ENCODE measurements at regions not wholly inside any gene's neighbourhood (a gene's known extent, or its start where the extent isn't known, plus 50 kb on each side); places are given as distances from the start of the nearest gene placed in this dataset.

DNA sequence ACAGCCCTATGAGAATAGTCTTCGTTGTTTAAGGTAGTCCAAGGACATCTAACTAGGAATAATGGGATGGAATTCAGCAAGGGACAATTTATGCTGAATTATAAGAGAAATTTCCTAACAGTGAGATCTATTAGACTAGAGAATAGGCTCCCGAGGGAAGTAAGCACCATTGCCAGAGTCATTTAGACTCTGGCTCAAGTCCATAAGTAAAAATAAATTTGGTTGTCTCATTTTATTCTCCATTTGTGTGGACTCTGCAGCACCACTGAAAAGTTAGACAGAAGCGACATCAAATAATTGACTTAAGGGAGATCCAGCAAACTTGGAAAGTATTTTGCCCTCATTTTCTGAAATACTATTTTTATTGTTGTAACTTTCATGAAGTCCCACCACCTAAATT, 129.3 kb upstream of the SMIM21 start:
- DNase-seq: no peak

DNA sequence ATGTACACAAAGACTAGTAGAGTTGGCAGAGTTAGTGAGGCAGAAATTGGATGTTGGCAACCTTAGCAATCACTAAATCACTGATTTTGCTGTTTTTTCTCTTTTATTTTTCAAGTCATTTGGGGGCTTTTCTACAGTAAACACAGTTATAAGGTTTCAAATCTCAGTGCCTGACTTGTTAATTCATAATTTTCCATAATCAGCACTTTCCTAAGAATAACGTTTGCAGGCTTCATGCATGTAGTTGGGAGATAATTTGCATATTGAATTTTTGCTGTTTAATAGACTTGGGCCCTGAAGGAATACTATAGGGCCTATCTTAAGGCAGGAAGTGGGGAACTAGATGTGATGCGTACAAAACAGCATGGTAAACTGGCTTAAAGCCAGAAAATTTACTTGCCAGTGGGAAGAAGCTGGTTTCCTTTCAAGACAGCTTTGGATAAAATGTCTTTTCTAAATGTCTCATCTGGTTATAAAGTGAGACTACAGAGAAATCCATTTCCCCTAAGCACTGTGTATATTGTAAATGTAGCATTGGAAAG, 127.2 kb upstream of the SMIM21 start:
- peak; percentile 44 for DNase-seq

DNA sequence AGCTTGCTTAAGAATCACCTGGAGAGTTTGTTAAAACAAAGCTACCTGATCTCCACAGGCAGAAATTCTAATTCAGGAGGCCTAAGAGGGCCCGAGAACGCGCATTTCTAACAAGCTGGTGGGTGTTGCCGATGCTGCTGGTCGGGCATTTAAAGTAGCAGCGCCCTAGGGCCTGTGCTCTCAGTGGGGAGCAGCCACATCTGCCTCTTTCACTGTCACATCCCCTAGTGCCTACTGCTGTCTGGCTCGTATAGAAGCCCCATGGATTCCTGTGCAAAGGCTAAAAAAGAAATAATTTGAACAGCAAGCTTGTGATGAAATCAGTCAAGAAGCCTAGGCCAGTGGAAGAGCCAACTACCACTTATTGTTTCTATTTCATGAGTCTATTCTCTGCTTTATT, 126.7 kb upstream of the SMIM21 start:
- peak; percentile 74 for DNase-seq

DNA sequence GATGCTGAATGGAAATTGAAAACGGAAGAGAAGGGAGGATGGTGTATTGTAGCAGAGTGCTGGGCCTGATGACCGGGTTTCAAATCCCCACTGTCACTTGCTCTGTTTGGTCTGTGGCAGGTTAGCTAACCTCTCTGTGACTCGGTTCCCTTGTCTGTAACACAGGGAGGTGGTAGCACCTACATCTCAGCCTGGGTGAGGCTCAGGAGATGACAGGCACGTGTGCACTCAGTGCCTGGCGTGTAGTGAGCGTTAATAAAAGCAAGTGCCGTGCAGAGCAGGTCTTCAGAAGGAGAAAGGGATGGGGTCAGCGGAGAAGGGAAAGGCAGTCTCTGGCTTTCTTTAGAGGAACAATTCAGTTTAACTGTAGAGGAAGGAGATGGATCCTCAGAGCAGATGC, 125.5 kb upstream of the SMIM21 start:
- no peak for DNase-seq

DNA sequence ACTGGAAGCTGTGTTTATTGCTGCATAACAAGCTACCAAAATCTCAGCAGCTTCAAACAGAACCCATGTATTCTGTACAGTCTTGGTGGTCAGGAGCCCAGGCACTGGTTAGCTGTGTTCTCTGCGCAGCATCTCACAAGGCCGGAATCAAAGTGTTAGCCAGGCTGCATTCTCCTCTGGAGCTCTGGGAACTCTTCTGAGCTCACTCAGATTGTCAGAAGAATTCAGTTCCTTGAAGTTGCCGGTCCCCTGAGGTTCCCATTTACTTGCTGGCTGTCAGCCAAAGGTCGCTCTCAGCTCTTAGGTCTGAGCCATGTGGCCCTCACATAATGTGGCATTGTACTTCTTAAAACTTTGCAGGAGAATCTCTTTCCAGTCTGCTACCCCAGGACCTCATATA, 123.6 kb upstream of the SMIM21 start:
- DNase-seq: peak; percentile 39

DNA sequence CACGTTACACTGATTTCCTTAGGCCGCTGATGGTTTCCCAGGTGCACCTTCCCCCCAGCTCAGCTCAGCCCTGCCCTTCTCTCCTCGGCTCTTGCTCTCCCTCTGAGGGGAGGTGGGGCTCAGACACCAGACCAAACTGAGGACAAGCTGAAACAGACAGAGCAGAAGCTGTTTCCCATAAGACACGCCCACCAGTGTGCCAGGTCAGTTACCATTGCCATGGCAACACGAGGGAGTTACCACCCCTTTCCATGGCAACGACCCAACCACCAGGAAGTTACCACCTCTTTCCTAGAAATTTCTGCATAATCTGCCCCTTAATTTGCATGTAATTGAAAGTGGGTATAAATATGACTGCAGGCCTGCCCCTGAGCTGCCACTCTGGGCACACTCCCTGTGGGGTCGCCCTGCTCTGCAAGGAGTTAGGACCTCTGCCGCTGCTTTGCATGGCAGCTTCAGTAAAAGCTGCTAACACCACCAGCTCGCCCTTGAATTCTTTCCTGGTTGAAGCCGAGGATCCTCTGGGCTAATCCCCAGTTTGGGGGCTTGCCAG, 120.9 kb upstream of the SMIM21 start:
- DNase-seq: peak; percentile 94

DNA sequence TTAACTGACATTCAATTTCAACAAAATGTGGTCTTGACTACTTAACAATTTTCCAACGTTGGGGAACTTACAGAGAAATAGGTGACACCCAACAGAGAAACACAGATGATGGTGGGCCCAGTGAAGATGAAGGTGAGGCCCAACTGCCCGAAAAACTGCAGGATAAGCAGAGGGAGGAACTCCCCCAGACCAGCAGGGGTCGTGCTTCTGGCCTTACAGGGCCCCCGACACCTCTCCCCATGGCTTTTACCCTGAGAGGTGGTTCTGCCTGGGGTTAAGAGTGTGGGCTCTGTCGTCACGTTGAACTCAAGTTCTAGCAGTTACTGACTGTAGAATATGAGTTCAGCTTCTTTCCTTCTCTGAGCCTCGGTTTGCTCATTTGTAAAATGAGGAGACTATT, 119.5 kb upstream of the SMIM21 start:
- peak; percentile 19 for DNase-seq

DNA sequence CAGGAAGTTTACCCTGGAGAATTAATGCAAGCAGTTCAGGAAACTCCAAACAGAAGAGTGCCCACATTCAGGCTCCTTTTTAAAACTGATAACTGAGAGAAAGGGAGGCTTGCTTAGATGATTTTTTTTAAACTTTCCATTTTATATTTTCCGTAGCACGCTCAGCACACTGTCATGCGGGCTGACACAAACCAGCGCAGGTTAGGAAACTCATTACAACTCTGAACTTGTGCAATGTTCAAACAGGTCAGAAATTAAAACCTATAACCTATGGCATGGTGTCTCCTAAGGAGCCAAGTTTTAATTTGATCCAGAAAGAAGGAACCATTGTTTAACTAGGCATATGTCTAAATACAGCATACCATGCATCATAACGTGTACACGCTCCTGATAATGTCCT, 117.7 kb upstream of the SMIM21 start:
- DNase-seq: no peak

DNA sequence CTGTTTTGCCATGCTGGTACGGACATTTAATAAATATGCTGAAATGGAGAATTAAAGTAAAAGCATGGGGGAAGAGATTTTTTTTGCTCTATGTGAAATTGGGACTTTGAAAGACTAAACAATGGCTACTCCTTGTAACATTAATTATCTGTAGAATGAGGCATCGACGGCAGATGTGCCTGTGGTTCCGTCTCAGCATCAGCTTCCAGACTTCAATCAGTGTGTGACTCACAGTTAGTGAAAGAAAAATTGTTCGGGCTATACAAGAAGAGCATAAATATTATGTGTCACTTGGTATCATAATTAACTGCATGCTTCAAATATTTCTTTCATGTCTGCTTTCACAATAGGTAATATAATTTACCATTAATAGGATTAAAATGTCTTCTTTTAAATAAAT, 117.0 kb upstream of the SMIM21 start:
- DNase-seq: peak; percentile 68

DNA sequence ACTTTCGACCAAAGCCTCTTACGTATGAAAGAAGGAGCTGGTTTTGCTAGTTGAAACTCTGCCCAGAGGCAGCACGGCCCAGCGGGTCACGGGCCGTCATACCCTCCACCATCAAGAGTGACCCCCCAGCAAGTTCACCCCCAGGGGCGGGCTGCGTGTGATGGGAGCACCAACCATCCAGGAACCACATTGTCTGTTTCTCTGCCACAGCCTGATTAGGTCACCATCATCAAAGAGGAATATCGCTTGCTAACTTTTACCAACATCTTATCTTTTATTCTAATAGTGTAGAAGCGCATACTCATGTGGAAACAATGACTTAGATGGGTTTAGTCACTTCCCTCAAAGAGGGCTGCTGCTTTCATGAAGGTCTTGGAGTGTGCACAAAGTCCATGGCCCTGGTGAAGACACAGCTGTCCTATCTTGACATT, 116.6 kb upstream of the SMIM21 start:
- DNase-seq: no peak

DNA sequence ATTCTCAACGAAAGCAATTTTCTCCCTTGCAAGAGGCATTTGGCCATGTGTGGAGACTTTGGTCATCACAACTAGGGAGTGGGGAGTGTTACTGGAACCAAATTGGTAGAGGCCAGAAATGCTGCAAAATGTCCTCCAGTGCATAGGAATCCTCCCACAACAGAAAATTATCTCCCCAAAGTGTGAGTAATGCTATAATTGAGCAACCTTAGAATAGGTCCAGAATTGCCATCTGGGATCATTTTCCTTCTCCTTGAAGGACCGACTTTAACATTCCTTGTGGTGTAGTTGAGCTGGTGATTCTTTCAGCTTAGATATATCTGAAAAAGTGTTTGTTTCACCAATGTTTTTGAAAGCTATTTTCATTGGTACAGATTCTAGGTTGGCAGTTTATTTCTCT, 111.2 kb upstream of the SMIM21 start:
- no peak for DNase-seq

DNA sequence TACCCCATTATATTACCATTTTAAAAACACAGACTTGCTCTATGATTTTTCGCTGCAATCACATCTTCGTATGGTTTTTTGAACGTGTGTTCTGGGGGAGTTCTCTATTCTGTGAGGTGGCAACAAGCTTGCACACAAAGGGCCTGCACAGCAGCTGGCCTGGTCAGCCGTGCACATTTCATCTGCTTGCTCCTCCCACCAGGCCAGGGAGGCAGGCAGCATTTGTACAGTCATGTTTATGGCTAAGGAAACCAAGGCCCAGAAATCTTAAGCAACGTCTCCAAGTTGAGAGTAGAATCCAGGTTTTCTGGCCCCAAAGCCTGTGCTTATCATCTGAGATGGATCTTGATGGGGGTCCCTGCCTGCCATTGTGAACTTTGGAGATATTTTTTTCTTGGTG, 106.4 kb upstream of the SMIM21 start:
- DNase-seq: no peak

DNA sequence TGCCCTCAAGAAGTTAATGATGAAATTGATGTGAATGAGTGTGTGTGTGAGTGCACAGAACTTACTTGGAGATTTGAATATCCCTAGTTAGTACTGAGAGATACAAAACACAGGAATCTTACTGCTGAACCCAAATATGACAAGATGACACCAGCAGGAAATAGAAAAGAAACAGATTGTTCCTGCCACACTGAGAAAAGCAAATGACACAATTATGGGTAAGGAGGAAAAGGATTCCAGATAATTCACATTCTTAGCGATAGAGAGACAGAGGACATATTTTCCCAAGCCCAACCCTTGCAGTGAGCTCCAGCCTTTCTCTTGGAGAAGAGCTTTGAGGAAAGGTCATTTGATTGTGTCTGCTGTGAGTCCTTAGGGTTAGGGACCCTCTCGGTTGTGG, 105.7 kb upstream of the SMIM21 start:
- DNase-seq: no peak

DNA sequence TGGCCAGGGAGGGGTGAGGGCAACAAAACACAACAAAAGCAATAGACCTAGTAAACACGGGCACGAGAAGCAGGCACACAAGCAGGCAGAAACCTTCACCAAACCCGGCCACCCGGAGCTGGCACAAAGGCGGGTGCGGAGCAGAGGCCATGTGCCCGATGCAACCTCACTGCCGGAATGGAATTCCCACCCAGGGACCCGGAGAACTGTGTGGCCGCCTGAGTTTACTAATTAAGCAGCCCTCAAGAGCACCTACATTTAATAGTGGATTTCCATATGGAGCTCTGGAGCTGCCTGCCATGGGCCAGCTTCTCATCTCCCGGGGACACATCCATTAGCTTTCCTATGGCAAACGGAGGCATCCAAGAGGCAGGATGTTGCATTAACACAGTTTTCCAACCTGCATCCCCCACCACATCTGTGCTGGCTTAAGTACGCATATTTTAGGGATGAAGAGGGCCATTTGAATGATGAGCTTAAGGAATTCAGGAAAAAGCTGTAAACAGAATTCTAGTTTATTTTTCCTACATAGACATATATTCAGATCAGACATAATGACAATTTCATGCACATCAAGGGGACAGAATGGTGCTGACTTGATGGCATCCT, 104.5 kb upstream of the SMIM21 start:
- no peak for DNase-seq

DNA sequence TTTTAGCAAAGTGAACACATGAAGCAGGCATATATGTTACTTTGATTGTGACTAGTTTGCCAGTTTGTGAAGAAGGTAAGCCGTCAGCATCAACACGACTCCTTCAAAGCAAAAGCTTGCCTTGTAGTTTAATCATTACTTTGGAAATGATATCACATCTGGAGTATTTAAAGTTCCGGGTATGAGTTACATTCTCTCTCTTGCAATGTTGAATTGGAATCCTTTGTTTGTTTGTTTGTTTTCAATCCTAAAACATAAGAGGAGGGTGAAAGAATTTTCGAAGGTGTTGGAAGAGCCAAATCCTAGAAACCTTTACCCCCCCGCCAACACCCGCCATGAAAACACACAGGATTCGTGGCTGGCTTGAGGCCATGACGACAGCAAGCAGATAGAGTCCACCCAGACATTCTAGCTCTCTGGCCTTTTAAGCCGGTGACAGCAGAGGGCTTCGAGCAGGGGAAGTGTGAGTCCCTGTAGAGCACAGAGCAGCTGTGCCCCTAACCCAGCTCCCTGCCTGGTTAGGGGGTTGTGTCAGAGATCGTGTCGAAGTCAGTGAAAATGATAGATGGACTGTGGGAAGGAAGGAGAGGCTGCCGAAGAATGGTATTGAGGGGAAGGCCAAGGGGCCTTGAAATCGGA, 103.8 kb upstream of the SMIM21 start:
- no peak for DNase-seq

DNA sequence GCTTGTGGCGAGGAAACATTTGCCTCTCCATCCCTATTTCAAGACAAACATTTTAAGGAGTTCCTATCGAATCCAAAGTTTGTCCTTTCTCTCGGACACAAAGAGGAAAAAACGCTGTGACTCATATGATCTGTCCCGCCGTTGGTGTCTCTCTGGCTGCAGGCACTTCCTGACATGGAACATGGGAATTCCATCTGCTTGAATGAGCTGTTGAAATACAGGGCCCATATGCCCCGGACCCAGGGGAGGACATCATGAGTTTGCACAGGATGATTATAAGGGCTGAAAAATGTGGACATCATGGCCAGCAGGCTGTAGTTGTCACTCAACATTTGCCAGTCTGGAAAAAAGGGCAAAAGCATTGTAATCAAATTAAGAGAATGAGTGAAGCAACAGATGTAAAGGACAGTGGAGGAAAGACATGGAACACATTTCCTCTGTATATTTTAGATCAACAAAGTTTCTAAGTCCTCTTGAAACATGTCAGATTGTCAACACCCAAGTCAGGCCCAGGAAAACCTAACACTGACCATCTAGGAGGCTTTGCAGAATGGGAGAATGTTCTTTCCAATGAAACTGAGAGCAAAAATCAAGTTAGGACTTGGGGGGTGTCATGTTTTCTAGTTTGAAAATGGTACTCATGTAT, 103.2 kb upstream of the SMIM21 start:
- DNase-seq: no peak

DNA sequence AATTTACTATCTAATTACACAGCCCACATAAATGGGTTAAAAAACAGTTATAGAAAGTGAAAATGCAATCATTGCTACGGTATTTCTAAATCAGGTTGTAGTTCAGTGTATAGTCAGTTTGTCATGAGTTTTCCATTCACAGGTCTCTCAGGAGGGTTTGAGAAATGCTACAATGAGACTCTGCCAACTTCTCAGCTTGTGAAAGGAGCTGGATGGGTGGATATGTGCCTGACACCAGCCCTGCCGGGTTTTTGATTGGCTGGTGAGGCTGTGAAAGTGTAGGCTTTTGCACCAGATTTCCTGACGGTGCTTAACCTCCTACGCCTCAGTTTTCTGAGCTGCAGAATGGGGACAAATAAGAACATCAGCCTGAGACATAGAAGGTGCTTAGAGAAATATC, 102.6 kb upstream of the SMIM21 start:
- no peak for DNase-seq

DNA sequence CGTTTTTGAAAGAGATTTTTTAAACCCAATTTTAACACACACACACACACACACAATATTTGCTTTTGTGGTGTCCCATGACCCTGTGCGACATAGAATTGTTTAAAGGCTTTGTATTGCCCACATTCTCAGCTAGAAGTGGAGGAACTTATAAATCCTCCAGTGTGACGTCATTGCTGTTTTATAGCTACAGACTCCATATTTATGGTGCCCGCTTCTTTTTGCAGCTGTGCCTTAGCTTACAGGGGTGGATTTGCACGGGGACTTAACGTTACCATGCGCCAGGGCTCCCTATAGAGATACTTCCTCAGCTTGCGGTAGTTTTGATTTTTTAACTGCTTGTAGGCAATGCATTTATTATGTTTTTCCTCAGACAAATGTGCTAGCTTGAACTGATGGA, 101.9 kb upstream of the SMIM21 start:
- no peak for DNase-seq

DNA sequence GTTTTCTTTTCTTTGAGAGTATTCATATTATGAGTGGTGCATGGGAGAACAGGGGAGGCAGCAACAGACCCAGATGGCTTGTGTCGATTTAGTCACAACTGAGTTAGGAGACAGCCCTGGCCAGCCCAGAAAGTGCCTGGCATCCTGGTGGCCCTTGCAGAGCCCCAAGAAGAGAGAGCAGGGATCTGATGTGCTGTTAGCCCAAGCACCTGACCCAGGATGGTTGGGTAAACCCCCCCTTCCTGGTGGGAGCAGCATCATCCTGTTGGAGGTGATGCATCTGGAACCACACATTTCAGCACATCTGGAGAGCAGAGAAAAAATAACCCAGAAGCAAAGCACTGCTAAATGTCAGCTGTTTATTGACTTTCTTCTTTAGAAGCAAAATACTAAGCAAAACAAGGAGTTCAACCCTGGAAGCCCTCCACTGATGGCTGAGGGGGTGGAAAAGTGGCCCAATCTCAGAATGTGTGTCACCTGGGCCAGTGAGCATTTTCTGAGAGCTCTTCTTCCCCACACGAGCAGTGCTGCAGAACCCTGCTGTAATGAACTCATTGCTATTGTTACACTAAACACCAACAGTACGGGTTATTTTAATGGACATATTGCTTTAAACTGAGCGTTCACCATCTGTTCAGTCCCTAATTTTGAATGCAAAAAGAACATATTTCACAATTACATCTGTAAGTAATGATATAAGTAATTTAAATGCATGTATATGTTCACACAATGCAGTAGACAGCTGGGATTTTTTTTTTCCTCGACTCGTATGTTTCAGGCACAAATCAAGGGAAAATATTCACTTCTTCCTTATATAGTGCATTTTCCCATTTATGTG, 100.6 kb upstream of the SMIM21 start:
- DNase-seq: peak; percentile 23

DNA sequence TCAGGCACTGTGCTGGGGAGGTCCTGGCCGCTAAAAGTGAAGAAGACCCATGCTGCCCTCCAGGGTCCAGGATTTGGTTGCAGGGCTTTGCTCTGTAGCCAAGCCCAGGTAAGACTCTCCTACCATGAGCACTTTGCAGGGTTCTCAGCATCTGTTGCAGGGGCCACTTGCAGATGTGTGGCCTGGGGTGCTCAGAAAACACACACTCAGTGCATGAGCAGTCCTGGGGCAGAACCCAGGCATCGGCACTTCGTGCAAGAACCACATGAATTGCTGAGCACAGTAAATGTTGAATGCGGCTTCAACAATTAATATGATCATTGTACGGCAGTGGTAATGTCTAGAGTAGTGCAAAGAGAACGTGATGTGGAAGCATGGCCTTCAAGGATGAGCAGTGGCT, 98.5 kb upstream of the SMIM21 start:
- DNase-seq: no peak

DNA sequence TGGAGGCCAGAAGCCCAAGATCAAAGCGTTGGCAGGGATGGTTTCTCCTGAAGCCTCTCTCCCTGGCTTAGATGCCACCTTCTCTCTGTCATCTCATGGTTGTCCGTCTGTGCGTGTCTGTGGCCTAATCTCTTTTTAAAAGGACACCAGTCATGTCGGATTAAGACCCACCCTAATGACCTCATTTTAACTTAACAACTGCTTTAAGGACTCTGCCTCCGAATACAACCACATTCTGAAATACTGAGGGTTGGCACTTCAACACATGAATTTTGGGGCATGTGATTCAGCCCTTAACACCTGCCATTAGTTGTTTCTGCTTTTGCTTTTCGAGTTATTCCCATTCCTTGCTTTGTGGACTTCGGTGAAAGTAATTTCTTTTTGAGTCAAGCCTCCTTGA, 97.8 kb upstream of the SMIM21 start:
- DNase-seq: no peak

DNA sequence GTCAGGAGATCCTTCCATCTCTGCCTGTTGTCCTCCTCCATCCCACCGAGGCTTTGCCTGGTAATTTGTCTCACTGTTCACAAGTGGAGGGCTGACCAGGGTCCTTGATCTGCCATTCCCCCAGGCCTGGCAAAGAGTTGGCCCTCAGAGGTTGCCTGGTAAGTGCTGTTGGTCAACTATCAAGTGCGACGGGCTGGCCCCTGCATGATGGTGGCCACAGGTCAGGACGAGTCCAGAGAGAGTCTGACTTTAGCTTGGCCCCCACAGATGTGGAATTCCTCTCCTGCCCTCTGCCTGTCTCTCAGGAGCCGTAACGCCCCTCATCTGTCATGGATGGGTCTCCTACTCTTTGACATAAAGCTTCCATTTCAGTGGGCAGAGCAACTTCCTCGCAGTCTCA, 97.3 kb upstream of the SMIM21 start:
- no peak for DNase-seq

DNA sequence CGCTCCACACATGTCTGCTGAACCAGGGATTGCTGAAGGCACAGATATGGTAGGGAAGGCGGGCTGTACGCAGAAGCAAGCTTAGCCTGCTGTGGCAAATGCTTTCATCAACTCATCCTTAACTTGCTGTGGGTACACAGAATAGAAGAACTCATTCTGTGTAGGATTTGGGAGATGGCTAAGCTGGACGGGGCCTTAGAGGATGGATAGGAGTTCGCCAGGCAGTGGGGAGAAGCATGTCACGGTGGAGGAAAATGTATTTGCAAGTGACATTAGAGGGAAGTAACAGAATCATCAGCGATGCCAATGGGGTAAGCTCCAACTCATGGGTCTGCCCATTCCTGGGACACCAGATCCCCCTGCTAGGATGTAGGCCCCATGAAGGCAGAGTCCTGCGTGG, 96.7 kb upstream of the SMIM21 start:
- no peak for DNase-seq
